ENCODE measurements at regions not wholly inside any gene's neighbourhood (a gene's known extent, or its start where the extent isn't known, plus 50 kb on each side); places are given as distances from the start of the nearest gene placed in this dataset.

DNA sequence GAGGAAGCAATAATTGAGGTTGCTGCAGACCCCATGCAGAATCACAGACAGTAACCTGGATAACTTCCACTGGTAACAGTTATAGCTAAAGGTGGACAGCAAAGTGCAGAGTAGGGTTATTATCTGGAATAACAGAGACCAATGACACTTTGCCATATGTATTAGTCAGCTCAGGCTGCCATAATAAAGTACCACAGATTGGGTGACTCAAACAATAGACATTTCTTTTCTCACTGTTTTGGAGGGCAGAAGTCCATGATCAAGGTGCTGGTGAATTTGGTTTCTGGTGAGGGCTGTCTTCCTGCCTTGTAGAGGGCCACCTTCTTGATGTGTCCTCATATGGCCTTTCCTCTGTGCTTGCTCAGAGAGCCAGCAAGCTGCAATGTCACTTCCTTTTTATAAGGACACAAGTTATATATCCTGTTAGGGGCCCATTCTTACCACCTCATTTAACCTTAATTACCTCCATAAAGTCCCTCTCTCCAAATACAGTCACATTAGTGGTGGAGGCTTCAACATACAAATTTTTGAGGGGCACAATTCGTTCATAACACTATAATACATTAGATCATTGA, 191.0 kb upstream of the LRP1B start:
- CTCF ChIA-PET, result no interaction called here

DNA sequence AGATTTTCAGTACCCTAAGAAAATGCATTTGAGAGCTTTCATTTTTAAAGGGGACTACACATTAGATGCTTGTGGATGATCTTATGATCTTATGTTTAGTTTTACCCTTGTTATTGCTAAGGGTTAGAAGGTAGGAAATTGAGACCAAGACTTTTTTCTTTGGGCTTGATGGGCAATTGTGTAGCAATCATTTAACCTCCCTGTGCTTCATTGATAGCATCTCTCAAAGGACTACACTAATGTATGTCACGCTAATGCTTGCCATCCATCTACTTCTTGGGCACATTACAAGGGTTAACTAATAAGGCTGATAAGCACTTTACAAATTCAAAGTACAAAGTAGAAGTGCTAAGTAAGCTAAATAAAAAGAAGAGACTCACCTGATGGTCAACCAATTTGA, 189.3 kb upstream of the LRP1B start:
- peaks cover 0 to 7% (median 2%) of the 10 kb centered on the region in 4 experiments for H3K4me1 ChIP-seq (ENCODE audit: control extremely low read depth in 1 of 4, control insufficient read depth in 4 of 4, insufficient read depth in 4 of 4, low read length in 3 of 4)
- no peaks in the 10 kb centered on the region for H3K36me3 ChIP-seq (ENCODE audit: control insufficient read depth in 4 of 4, insufficient read depth in 4 of 4, low read length in 3 of 4)
- H3K4me3 ChIP-seq (ENCODE audit: control insufficient read depth in 1 of 7, extremely low read depth in 1 of 7, insufficient read depth in 4 of 7, low read depth in 2 of 7, low read length in 6 of 7), result no peak overlapping the region
- no peaks in the 10 kb centered on the region for H3K9me3 ChIP-seq (ENCODE audit: control extremely low read depth in 1 of 5, control insufficient read depth in 4 of 5, insufficient read depth in 2 of 5, low read depth in 1 of 5, low read length in 4 of 5)
- no peak overlapping the region for H3K27ac ChIP-seq (ENCODE audit: insufficient read depth in 1 of 2, low read depth in 1 of 2, low read length in 2 of 2, poor library complexity in 1 of 2, severe bottlenecking in 2 of 2)
- POLR2A ChIA-PET, result no interaction called here
- no CpG with 5 or more reads among the region's 1 CpG for WGBS (ENCODE audit: insufficient coverage)
- CTCF ChIA-PET, result no interaction called here
- no peaks in the 10 kb centered on the region for H3K27me3 ChIP-seq (replicated peaks in 2 of 5; ENCODE audit: control insufficient read depth in 4 of 5, insufficient read depth in 5 of 5, low read length in 4 of 5)
- DNase-seq, result no peak

More for the DNA sequence above, 191.0 kb upstream of the LRP1B start:
- Histone ChIP-seq H3K36me3 (ENCODE audit: control insufficient read depth in 4 of 4, insufficient read depth in 4 of 4, low read length in 3 of 4) (no peaks in the 10 kb centered on the region), H3K27me3 (replicated peaks in 2 of 5; ENCODE audit: control insufficient read depth in 4 of 5, insufficient read depth in 5 of 5, low read length in 4 of 5) (no peaks in the 10 kb centered on the region), H3K9me3 (ENCODE audit: control extremely low read depth in 1 of 5, control insufficient read depth in 4 of 5, insufficient read depth in 2 of 5, low read depth in 1 of 5, low read length in 4 of 5) (no peaks in the 10 kb centered on the region), H3K27ac (ENCODE audit: insufficient read depth in 1 of 2, low read depth in 1 of 2, low read length in 2 of 2, poor library complexity in 1 of 2, severe bottlenecking in 2 of 2) (no peak overlapping the region), H3K4me3 (ENCODE audit: control insufficient read depth in 1 of 7, extremely low read depth in 1 of 7, insufficient read depth in 4 of 7, low read depth in 2 of 7, low read length in 6 of 7) (no peak overlapping the region), H3K4me1 (ENCODE audit: control extremely low read depth in 1 of 4, control insufficient read depth in 4 of 4, insufficient read depth in 4 of 4, low read length in 3 of 4) (peaks cover 0 to 7% (median 2%) of the 10 kb centered on the region in 4 experiments)
- WGBS (ENCODE audit: insufficient coverage), result 100% methylated on average over 1 of the region's 1 CpG
- POLR2A ChIA-PET, result no interaction called here
- DNase-seq, result peak in 2 of 3 donors; percentile 3 to 13

DNA sequence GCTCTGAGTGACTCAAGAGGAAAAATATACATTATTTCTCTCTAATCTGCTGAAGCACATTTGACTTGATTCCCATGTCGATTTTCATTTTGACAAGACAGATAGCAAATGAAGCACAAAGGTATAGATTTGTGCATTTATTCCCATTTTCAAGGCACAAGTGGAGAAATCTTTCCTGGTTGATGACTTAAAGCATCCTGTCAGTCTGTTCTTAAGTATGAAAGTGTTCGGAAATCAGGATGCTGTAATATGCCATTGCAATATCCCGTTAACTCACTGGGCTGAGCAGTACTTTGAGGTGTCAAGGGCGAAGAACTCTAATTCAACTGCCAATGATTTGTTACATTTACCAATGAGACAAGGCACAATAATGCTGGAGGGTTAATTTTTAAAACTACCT, 185.2 kb upstream of the LRP1B start:
- H3K36me3 ChIP-seq (ENCODE audit: control insufficient read depth in 4 of 4, insufficient read depth in 4 of 4, low read length in 3 of 4), result no peaks in the 10 kb centered on the region
- CTCF ChIA-PET, result no interaction called here
- H3K4me1 ChIP-seq (ENCODE audit: control extremely low read depth in 1 of 4, control insufficient read depth in 4 of 4, insufficient read depth in 4 of 4, low read length in 3 of 4), result no peaks in the 10 kb centered on the region
- no peak overlapping the region for H3K27ac ChIP-seq (ENCODE audit: insufficient read depth in 1 of 2, low read depth in 1 of 2, low read length in 2 of 2, poor library complexity in 1 of 2, severe bottlenecking in 2 of 2)
- no peak for DNase-seq
- no peak overlapping the region for H3K4me3 ChIP-seq (ENCODE audit: control insufficient read depth in 1 of 7, extremely low read depth in 1 of 7, insufficient read depth in 4 of 7, low read depth in 2 of 7, low read length in 6 of 7)
- H3K27me3 ChIP-seq (replicated peaks in 2 of 5; ENCODE audit: control insufficient read depth in 4 of 5, insufficient read depth in 5 of 5, low read length in 4 of 5), result no peaks in the 10 kb centered on the region
- POLR2A ChIA-PET, result no interaction called here
- H3K9me3 ChIP-seq (ENCODE audit: control extremely low read depth in 1 of 5, control insufficient read depth in 4 of 5, insufficient read depth in 2 of 5, low read depth in 1 of 5, low read length in 4 of 5), result peaks cover 0 to 6% (median 0%) of the 10 kb centered on the region in 5 experiments
- 94% methylated on average over 2 of the region's 4 CpGs for WGBS (ENCODE audit: insufficient coverage)

DNA sequence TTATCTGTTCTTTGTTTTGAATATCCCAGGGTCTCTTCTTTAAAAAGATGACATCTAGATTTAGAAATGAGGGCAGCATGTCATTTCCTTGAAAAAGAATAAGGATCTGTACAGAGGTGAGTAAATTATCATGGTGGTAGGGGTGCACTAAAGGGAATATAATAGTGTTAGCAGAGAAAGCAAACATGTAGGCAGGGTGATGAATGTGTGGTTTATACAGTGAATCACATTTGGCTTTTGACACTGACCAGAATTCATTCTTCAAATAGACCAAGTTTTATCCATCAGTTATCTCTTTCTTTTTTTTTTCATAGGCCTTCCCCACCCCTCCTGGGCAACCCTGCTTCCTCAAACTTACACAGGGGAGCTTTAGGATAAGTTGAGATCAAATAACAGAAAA, 184.5 kb upstream of the LRP1B start:
- H3K9me3 ChIP-seq (ENCODE audit: control extremely low read depth in 1 of 5, control insufficient read depth in 4 of 5, insufficient read depth in 2 of 5, low read depth in 1 of 5, low read length in 4 of 5), result peaks cover 0 to 10% (median 2%) of the 10 kb centered on the region in 5 experiments
- H3K4me3 ChIP-seq (ENCODE audit: control insufficient read depth in 1 of 7, extremely low read depth in 1 of 7, insufficient read depth in 4 of 7, low read depth in 2 of 7, low read length in 6 of 7), result no peak overlapping the region
- POLR2A ChIA-PET, result no interaction called here
- H3K4me1 ChIP-seq (ENCODE audit: control extremely low read depth in 1 of 4, control insufficient read depth in 4 of 4, insufficient read depth in 4 of 4, low read length in 3 of 4), result no peaks in the 10 kb centered on the region
- no peaks in the 10 kb centered on the region for H3K36me3 ChIP-seq (ENCODE audit: control insufficient read depth in 4 of 4, insufficient read depth in 4 of 4, low read length in 3 of 4)
- CTCF ChIA-PET, result no interaction called here
- no peaks in the 10 kb centered on the region for H3K27me3 ChIP-seq (replicated peaks in 2 of 5; ENCODE audit: control insufficient read depth in 4 of 5, insufficient read depth in 5 of 5, low read length in 4 of 5)
- DNase-seq, result no peak
- H3K27ac ChIP-seq (ENCODE audit: insufficient read depth in 1 of 2, low read depth in 1 of 2, low read length in 2 of 2, poor library complexity in 1 of 2, severe bottlenecking in 2 of 2), result no peak overlapping the region

DNA sequence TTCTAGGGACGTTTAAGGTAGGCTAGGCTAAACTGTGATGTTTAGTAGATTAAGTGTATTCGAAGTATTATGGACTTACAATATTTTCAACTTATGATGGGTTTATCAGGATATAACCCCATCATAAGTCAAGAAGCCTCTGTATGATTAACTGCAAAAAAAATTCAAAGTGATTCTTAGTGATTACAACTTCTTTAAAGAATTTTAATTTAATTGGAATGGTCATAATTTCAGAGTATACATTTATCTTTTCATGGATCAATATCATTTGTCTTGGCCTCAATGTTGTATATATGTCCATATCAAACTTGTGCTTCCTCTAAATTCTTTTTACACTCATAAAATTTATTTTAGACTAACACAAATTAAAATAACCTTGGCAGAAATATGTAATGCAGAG, 183.3 kb upstream of the LRP1B start:
- no CpG with 5 or more reads among the region's 2 CpGs for WGBS (ENCODE audit: insufficient coverage)
- CTCF ChIA-PET, result no interaction called here
- Histone ChIP-seq H3K27ac (ENCODE audit: insufficient read depth in 1 of 2, low read depth in 1 of 2, low read length in 2 of 2, poor library complexity in 1 of 2, severe bottlenecking in 2 of 2) (no peak overlapping the region), H3K4me1 (ENCODE audit: control extremely low read depth in 1 of 4, control insufficient read depth in 4 of 4, insufficient read depth in 4 of 4, low read length in 3 of 4) (no peaks in the 10 kb centered on the region), H3K36me3 (ENCODE audit: control insufficient read depth in 4 of 4, insufficient read depth in 4 of 4, low read length in 3 of 4) (no peaks in the 10 kb centered on the region), H3K27me3 (replicated peaks in 2 of 5; ENCODE audit: control insufficient read depth in 4 of 5, insufficient read depth in 5 of 5, low read length in 4 of 5) (no peaks in the 10 kb centered on the region), H3K4me3 (ENCODE audit: control insufficient read depth in 1 of 7, extremely low read depth in 1 of 7, insufficient read depth in 4 of 7, low read depth in 2 of 7, low read length in 6 of 7) (no peak overlapping the region), H3K9me3 (ENCODE audit: control extremely low read depth in 1 of 5, control insufficient read depth in 4 of 5, insufficient read depth in 2 of 5, low read depth in 1 of 5, low read length in 4 of 5) (peaks cover 0 to 14% (median 6%) of the 10 kb centered on the region in 5 experiments)
- DNase-seq, result no peak
- POLR2A ChIA-PET, result no interaction called here

DNA sequence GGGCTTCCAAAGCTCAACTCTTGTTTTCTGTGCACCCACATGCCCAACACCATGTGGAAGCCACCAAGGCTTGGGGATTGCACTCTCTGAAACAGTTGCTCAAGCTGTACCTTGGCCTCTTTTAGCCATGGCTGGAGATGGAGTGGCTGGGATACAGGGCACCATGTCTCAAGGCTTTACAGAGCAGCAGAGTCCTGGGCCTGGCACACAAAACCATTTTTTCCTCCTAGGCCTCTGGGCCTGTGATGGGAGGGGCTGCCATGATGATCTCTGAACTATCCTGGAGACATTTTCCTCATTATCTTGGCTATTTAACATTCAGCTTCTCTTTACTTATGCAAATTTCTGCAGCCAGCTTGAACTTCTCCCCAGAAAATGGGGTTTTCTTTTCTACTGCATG, 179.7 kb upstream of the LRP1B start:
- CTCF ChIA-PET, result no interaction called here
- no peak for DNase-seq
- Histone ChIP-seq H3K27me3 (replicated peaks in 2 of 5; ENCODE audit: control insufficient read depth in 4 of 5, insufficient read depth in 5 of 5, low read length in 4 of 5) (no peaks in the 10 kb centered on the region), H3K9me3 (ENCODE audit: control extremely low read depth in 1 of 5, control insufficient read depth in 4 of 5, insufficient read depth in 2 of 5, low read depth in 1 of 5, low read length in 4 of 5) (peaks cover 0 to 14% (median 6%) of the 10 kb centered on the region in 5 experiments), H3K4me3 (ENCODE audit: control insufficient read depth in 1 of 7, extremely low read depth in 1 of 7, insufficient read depth in 4 of 7, low read depth in 2 of 7, low read length in 6 of 7) (no peak overlapping the region), H3K36me3 (ENCODE audit: control insufficient read depth in 4 of 4, insufficient read depth in 4 of 4, low read length in 3 of 4) (no peaks in the 10 kb centered on the region), H3K4me1 (ENCODE audit: control extremely low read depth in 1 of 4, control insufficient read depth in 4 of 4, insufficient read depth in 4 of 4, low read length in 3 of 4) (no peaks in the 10 kb centered on the region), H3K27ac (ENCODE audit: insufficient read depth in 1 of 2, low read depth in 1 of 2, low read length in 2 of 2, poor library complexity in 1 of 2, severe bottlenecking in 2 of 2) (no peak overlapping the region)
- POLR2A ChIA-PET, result no interaction called here

DNA sequence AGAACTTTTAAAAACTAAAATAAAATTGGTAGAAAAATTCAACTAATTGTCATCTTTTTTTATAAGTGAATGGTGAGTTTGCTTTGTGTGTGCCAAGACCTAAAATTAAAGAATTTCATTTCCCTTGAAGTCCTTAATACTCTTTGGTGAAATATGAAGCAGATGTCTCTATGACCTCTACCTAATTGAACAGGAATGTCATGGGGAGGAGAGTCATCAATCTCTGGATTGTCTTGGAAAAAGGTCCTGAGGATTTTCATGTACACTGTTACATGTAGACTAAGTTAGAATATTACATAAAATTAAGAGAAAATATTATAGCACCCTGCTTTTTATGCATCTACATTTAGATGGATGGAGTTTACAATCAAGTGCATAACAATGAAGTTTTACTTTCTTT, 177.9 kb upstream of the LRP1B start:
- ChIA-PET POLR2A (no interaction called here), CTCF (no interaction called here)
- H3K4me3 ChIP-seq (ENCODE audit: control insufficient read depth in 1 of 7, extremely low read depth in 1 of 7, insufficient read depth in 4 of 7, low read depth in 2 of 7, low read length in 6 of 7), result no peak overlapping the region
- H3K27me3 ChIP-seq (replicated peaks in 2 of 5; ENCODE audit: control insufficient read depth in 4 of 5, insufficient read depth in 5 of 5, low read length in 4 of 5), result peaks cover 0 to 2% (median 0%) of the 10 kb centered on the region in 5 experiments
- no peaks in the 10 kb centered on the region for H3K4me1 ChIP-seq (ENCODE audit: control extremely low read depth in 1 of 4, control insufficient read depth in 4 of 4, insufficient read depth in 4 of 4, low read length in 3 of 4)
- H3K27ac ChIP-seq (ENCODE audit: insufficient read depth in 1 of 2, low read depth in 1 of 2, low read length in 2 of 2, poor library complexity in 1 of 2, severe bottlenecking in 2 of 2), result no peak overlapping the region
- peaks cover 0 to 14% (median 6%) of the 10 kb centered on the region in 5 experiments for H3K9me3 ChIP-seq (ENCODE audit: control extremely low read depth in 1 of 5, control insufficient read depth in 4 of 5, insufficient read depth in 2 of 5, low read depth in 1 of 5, low read length in 4 of 5)
- H3K36me3 ChIP-seq (ENCODE audit: control insufficient read depth in 4 of 4, insufficient read depth in 4 of 4, low read length in 3 of 4), result no peaks in the 10 kb centered on the region
- no peak for DNase-seq
